NCI-H774 (cell line): ENCODE measurements at regions not wholly inside any gene's neighbourhood (a gene's known extent, or its start where the extent isn't known, plus 50 kb on each side); places are given as distances from the start of the nearest gene placed in this dataset.

Experiments
- DNase-seq: peaks from one replicate; lab custom pipeline; 2025; lab: John Stamatoyannopoulos, UW

DNA sequence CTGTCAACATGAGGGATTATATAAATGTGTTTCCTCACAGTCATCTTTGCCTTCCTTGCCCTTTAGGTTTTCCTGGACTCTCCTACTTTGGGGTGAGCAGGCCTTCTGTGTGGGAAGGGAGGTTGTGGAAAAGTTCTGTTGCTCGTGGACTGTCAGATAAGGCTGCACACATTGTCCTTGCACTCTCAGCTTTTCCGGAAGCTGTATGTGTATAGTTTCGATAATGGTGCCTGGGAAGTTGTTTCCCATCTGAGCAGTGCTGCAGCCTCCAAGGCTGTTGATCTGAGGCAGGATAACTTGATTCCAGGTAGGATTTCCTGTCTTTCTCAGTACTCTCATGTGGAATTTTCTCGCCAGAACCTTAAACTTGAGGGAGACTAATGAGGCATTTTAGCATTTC is 297.8 kb upstream of the AZI2 start:
- DNase-seq, result no peak

DNA sequence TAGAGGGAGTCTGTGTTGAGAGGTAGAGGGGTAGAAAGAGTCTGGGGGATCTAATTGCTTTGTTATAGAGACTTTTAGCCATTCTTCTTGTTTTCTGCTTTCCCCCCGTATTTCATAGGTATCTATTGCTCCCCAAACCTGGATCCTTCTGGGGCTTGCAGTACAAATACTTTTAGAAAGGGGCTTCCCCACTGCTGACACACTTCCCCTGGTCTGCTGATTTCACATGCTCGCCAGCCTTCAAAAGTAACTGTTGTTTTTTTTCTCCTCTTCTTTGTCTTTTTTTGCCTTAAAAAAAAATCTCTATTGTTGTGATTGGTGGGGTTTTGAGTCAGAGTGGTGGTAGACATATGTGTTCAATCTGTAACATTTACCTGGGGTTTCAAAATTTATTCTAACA is 300.6 kb upstream of the AZI2 start:
- no peak for DNase-seq

DNA sequence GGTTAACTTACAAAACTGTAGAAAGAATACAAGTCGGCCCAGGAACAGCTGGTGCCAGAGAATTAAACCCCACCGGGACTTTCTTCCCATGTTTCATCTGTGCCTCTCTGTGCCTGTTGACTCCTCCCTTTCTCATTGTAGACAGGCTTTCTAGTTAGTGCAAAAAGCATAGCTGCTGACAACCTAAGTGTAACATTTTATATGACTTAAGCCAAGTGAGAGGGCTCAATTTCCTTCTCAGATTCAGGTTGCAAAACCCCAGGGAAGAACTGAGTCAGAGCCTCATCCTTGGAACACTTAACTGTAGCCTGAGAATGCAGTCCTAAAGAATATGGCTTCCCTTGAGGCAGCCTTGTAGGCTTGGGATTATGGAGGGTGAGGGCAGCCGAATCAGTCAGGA is 302.5 kb upstream of the AZI2 start:
- DNase-seq, result no peak

DNA sequence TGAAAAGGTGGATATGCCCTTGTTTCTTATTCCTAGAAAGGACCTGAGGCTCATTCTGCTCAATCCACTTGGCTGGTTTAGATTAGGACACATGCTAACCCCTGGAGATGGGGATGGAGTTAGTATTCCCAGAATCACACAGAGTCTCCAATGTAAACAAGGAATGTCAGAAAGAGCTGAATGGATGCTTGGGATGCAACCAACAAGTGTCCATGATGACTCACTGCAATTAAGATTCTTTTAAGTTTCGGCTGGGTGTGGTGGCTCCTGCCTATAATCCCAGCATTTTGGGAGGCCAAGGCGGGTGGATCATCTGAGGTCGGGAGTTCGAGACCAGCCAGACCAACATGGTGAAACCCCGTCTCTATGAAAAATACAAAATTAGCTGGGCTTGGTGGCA is 315.5 kb upstream of the AZI2 start:
- no peak for DNase-seq

DNA sequence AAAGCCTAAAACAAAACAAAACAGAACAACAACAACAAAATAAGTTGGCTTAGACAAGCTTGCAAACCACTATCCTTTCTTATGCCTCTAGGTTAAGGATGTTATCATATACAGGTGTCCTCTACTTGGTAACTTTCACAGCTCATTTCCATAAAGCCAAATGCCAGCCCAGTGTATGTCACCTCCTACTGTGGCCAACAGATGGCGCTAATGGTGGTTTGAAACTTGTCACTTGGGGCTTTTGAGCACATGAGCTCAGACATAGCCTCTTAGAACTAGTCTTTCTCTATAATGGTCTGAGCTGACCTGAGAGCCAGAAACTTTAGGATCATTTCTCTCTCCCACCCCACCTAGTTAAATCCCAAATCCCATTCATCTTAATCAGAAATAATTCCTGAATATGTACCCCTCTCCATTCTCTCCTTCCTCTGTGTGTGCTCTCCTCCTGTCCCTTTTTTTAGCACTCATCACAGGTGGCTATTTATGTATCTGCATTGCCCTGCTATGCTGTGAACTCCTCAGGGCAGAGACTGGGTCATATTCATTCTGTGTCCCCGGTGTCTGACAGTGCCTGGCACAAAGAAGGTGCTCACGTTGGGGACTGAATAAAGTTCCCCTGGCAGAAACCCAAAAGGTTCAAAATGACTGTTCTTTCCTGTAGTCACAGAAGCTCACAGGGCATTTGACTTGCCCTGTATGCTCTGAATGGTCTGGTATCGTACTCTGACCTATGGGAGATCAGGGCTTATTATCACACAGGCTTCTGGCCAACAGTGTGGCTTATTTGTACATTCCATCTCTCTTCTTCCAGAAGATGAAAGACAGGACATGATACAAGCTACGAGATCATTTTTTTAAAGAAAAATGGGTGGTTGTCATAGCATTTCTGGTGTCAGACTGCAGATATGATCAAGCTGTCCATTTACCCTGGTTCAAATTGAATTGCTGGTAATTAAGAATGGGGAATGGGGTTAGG is 319.3 kb upstream of the AZI2 start:
- peak; percentile 69 for DNase-seq

DNA sequence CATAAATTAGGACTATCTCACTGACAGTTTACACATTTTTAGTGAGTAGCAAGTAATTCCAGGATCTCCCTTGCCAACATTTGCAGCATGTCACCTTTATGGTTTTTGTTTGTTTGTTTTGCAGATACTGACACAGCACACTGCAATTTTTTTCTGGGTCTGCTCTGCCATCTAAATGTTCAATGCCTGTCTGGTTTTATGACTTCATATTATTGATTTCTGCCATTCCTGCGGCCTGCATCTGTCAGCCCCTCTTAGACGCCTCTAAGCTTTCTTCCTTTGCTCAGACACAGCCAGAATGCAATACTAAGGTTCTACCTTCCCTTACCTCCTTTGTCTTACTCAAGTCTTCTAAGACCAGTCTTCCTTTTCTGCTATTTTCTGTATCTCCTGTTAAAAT is 321.2 kb upstream of the AZI2 start:
- no peak for DNase-seq

DNA sequence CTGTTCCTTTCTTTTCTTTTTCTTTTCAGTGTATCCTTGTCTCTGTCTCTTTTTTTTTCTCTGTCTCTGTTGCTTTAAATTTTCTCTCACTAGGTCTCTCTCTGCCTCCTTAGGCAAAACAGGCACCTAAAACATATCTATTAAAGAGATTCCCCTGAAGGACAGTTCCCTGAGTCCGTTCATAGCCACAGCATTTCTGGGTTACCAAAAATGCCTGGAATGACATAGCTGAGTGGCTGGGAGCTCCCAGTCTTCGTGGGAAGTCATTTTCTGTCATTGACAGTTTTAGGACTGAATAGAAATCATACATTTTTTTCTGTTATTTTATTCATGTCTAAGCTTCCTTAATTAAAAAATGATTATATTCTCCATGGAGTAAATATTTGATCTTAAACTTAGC is 323.8 kb upstream of the AZI2 start:
- no peak for DNase-seq

DNA sequence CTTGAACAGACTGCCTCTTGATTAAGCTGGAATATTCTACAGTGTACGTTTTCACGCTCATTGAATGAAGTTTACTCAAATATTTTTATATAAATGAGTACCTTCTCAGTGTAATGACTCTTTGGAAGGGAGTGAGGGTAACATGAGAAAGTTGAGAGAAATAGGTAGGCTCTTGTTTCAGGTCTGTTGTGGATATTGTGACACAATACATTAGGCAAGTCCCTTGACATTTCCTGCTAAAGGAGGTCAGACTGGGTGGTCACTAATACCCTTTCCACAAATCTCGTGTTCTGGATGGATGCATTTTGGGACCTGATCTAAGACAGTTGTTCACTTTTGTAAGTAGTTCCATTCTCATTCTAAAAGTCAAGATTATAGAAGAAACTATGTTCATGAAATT is 324.8 kb upstream of the AZI2 start:
- no peak for DNase-seq

DNA sequence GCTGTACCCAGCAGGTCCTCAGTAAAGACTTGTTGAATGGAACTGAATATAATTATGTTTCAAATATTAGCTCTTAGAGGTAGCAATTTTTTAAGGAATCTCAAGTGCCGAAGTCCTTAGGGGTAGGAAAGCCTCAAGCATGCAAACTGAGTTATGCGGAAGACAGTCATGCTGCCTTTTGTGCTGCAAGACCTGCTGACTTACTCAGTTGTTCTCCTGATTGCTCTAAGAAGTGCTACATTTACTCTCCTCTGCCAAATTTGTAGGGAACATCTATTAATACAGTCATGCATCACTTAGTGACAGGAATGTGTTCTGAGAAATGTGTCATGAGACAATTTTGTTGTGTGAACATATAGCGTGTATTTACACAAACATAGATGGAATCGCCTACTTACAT is 325.6 kb upstream of the AZI2 start:
- DNase-seq, result no peak

DNA sequence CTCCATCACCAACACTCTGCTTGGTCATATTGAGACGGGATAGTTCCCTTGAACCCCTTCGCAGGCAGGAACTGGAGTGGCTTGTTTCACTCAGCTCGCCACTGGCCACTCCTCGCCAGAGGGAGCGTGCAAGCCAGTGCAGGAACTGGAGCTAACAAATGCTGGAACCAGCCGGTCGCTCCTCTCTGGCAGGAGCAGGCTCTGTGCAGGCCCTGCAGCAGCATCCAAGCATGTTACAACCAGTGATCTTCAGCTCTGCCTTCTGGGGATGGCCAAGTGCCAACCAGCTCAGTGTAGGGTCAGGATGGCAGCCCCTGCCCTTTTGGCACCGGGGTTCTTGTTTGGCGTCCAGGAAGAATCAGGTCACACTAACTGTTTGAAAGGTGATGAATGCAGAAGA is 329.0 kb upstream of the AZI2 start:
- no peak for DNase-seq

DNA sequence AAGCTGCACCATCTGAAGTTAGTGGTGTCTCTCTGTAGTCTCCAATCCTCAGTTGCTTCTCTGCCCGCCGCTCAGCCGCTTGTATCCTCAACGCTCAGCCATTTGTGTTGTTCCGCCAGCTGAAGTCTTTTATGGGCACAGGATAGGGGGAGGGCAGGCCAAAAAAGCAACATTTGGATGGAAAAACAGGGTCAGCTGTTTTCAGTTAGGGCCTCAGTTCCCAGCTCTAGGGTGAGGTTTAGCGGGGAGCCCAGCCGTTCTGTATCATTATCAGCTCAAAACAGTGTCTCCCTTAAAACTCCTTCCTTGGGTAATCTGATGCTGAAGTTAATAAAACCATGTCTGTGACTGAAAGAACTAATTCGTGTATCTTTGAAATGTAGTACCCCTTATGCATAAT is 329.5 kb upstream of the AZI2 start:
- DNase-seq, result no peak

DNA sequence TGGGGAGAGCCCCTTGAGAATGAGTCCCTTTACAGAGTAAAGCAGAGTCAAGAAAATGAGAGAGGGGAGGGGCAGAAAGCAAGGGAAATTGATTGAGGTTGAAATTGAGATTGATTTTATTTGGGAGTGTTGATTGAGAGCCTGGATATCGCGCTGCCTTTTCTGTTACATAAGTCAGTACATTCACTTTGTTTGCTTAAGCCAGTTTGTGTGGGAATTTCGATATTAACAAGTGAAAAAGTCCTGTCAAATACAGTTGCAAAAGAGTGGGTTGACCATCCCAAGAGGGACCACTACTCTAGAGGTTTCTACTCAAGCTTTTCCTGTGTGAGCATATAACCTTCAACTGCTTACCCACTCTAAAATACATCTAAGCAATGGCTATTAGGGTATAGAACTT is 331.4 kb upstream of the AZI2 start:
- no peak for DNase-seq

DNA sequence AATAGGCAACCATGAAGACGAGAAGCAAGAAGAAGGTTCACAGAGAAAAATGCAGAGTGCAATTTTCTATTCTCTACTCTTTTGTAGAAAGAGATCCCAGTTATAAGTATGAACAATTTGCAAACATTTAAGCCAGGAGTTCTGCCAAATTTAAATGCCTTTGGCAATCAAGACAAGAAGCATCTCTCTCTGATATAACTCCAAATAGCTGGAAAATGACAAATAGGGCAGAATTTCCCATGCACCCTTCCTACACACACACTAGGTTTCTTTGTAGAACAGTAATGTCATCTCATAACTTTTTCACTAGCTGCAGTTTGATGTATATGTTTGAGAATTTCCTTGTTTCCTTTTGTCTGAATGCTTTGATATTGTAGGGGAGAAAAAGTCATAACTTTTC is 333.5 kb upstream of the AZI2 start:
- DNase-seq, result no peak

DNA sequence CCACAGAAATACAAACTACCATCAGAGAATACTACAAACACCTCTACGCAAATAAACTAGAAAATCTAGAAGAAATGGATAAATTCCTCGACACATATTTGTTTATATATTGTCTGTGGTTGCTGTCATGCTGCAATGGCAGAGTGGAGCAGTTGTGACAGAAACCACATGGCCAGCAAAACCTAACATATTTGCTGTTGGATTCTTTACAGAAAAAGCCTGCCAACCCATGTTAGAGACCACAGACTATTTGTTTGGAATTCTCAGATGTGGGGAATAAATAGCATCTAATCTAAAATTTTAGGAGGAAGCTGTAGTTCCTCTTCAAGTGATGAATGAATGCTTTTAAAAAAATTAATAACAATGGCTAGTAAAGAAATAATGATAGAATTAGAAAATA is 341.6 kb upstream of the AZI2 start:
- DNase-seq, result no peak

DNA sequence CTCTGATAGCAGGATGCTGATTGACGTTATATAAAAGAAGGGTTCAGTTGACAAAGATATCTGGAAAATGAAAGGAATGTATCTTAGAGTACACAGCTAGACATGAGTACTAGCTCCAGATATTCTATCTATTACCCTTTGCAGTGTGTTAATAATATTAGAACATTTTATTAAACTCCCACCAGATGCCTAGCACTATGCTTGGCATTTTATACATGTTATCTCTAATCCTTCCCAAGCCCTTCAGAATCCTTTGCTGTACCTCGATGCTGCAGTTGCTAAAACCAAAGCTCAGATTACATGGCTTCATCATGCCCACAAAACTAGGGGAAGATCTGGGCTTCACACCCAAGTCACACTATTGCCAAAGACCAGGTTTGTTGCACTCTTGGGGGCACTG is 350.1 kb upstream of the AZI2 start:
- DNase-seq, result no peak

DNA sequence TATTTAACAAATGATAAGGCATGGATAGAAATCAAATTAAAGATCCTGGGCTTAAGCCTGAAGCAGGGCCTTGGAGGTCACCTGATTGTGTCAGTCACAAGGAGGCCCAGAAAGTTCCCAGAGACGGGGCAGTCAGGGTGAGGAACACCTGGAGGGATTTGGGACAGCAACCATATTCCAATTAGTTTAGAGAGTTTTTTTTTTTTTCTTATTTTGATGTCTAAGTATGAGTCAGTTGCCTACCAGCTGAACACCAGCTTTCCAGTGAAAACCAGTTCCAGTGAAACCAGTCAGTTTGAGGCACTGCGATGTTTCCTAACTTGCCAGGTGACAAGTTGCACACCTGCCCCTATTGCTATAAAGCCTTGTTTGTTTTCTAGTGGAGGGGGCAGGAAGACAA is 350.7 kb upstream of the AZI2 start:
- peak; percentile 90 for DNase-seq

DNA sequence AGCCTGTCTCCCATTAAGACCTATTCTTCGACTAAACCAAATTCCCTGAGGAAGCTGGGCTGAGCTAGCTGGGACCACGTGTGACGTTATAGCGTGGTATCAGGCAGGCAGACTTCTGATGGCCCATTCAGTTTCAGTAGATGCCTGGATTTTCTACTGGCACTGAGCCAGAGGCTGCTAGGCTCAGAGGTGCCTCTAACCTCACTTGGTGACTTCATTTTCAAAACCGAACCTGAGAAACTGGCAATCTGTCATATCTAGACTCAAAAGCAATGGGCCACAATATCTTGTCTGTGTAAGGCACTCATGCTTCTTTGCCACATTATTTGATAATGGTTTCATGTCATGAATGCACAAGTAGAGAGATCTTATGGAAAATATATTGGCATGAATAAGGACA is 352.1 kb upstream of the AZI2 start:
- no peak for DNase-seq

DNA sequence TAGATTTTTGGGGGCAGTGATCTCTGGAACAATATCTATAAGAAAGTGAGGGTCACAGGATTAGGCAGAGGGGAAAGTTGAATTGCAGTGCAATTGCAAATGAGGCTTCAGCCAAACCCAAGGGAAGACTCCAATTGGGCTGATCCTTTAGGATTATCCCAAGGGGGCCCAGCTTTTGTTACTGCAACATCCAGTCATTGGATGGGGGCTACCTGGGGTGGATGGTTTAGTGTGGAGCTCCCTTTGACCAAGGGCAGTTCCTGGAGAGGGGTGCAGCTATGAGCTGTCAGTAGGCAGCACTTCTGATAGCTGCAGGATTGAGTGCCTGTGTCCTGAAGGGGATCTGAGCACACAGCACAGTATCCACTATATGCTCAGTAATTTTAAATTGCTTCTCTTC is 355.2 kb upstream of the AZI2 start:
- no peak for DNase-seq

DNA sequence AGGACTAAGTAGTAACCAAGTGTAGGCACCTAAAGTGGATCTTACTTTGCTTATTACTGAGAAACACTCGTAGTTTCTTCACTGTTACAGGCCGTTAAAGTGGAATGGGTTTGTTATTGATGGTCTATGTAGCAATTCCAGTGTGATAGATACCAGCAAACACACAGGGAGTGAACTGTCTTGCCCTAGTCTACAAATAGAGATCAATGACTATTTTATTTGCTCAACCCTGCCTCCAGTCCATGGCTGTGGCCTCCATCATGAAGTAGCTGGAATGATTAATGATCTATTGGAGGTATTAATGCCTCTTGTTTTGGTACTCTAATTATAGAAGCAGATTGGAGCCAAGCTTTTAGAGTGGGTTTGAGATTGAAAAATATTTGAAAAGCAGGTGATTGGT is 362.7 kb upstream of the AZI2 start:
- no peak for DNase-seq

DNA sequence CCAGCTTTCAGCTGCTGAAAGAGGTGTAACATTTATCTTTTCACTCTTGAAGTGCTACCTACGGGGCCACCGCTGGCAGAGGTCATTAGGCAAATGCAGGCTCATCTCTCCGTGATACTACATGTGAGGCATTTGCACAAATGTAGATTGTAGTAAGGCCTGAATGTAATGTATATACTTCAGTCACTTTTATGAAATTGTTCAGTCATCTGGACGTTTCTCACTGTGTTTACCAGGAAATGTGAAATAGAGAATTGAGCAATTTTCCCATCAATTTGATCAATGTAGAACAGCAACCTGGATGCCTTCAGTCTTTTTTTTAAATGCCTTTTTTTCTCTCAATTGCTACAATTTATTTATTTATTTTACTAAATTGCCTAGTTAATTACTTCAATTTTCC is 368.3 kb upstream of the AZI2 start:
- no peak for DNase-seq

DNA sequence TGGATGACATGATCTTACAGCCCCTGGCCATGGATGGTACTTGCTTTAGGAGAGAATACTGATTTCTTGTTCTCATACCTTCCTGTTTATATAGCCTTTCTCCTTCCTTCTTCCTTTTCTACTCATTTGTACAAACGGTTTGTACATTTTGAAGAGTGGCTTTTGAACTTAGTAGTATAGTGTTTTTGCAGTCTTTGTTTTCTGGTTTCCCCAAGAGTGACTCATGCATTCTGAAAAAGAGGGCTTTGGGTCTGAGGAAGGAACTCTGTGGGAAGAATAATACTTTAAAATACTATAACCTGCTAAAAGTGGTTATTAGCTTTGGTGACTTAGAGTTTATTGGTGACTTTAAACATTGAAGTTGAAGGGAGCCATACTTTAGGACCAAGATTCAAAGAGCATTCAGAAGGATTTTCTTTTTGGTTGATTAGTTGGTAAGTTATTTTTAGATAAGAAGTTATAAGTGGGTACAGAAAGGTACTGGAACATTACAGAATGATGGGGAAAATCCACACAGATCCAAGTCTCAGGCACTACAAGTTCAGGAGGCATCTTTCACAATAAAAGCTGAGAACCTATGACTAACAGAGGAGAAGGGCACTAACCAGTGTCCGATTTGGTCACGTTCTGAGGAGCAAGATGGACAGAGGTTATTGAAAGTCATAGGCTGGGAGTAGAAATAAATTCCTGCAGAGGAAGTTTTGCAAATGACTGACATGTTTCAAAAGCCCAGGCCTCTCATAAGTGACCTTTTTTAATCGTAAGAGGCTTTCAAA is 369.6 kb upstream of the AZI2 start:
- no peak for DNase-seq

DNA sequence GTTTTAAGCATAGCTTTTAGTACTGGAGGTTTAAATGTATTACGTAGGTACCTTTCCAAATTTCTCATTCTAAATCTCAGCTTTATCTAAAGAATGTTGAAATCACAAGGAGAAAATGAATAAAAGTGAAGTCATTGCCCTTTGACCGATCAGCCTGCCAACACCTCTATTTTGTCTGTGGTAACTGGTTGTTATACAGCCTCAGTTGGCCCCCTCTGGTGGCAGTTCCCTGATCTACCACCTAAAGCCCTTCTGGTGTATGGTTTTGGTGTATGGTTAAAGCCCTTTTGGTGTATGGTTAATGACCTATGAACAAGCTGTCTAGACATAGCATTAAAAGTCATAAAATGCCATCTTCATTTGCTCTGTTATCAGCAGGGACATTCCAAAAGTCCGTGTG is 378.2 kb upstream of the AZI2 start:
- DNase-seq, result no peak

DNA sequence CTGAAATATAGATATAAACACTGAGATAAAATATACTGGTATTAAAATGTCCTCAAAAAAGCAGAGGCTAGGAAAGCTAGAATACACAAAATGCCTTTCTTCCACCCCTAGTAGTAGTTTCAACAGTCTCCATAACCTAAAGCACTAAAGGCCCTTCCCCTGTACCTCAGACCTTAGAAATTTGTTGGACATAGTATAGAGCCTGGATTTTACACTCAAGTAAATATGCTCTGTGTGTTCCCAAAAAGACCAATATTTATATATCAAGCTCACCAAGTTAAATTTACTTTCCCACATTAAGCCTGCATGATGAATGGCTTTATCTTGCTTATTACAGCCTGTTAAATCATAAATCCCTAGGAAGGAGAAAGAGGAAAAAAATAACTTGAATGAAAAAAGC is 378.7 kb upstream of the AZI2 start:
- no peak for DNase-seq

DNA sequence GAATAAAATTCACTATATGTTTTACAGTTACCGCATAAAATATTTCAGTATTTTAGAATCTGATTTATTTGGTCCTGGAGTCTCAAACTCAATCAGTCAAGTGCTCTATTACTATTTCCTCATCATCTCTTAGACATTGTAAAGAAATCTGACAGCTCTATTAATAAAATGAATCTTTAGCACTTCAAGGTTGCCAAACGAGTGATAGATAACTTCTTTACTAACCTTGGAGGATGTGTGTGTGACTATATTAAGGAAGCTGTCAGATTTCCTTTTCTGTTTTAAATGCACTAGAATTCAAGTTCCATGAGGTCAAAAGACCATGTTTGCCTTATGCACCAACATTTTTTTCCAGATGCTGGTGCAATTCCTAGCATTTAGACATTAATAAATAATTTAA is 389.8 kb upstream of the AZI2 start:
- DNase-seq, result no peak
